ENCODE measurements at regions not wholly inside any gene's neighbourhood (a gene's known extent, or its start where the extent isn't known, plus 50 kb on each side); places are given as distances from the start of the nearest gene placed in this dataset.

DNA sequence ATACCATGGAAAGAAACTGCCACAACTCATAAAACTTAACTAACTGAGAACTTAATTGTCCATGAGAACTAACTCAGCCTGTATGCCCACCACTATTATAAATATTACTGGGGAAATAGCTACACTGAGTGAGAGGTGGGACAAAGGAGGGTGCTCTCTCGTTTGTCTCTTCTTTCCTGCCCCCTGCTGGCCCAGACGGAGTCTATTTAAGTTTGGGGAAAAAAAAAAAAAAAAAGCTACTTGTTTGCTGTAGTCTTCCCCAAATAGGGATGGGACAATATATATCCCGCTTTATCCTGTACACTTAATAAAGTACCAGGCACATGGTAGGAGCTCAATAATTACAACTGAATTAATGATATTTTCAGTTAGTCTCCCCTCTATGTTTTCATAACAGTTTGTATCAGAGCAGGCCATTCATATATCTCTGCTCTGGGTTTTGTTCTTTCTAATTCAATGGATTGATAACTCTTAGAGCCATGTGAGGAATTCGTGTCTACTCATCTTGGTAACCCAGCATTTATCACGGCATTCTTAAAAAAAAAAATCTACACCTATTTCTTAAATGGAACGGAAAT, 647.6 kb upstream of the PKDCC start:
- 45 to 57% (median 53%) methylated on average over 6 of the region's 6 CpGs for WGBS, 5 donors
- Histone ChIP-seq H3K36me3 (no peaks in the 10 kb centered on the region), H3K27ac (no peak overlapping the region), H3K4me3 (no peak overlapping the region), H3K9me3 (peaks cover 0 to 14% (median 8%) of the 10 kb centered on the region in 8 donors), H3K4me1 (no peaks in the 10 kb centered on the region), H3K27me3 (replicated peaks in 1 of 7) (no peaks in the 10 kb centered on the region)
- DNase-seq, result no peak
- TF ChIP-seq, protein P1, sequence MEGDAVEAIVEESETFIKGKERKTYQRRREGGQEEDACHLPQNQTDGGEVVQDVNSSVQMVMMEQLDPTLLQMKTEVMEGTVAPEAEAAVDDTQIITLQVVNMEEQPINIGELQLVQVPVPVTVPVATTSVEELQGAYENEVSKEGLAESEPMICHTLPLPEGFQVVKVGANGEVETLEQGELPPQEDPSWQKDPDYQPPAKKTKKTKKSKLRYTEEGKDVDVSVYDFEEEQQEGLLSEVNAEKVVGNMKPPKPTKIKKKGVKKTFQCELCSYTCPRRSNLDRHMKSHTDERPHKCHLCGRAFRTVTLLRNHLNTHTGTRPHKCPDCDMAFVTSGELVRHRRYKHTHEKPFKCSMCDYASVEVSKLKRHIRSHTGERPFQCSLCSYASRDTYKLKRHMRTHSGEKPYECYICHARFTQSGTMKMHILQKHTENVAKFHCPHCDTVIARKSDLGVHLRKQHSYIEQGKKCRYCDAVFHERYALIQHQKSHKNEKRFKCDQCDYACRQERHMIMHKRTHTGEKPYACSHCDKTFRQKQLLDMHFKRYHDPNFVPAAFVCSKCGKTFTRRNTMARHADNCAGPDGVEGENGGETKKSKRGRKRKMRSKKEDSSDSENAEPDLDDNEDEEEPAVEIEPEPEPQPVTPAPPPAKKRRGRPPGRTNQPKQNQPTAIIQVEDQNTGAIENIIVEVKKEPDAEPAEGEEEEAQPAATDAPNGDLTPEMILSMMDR (IDR thresholded peaks at IDR 0.05 in 8 of 11, conservative IDR thresholded peaks at IDR 0.05 in 3 of 11), result no peak
- TF ChIP-seq POLR2AphosphoS5 (IDR thresholded peaks at IDR 0.05) (no peak), POLR2A (IDR thresholded peaks at IDR 0.05) (no peak)
- intact Hi-C loops (cut with DNase I; ENCODE audit: low total_unique reads), result no loop called here

DNA sequence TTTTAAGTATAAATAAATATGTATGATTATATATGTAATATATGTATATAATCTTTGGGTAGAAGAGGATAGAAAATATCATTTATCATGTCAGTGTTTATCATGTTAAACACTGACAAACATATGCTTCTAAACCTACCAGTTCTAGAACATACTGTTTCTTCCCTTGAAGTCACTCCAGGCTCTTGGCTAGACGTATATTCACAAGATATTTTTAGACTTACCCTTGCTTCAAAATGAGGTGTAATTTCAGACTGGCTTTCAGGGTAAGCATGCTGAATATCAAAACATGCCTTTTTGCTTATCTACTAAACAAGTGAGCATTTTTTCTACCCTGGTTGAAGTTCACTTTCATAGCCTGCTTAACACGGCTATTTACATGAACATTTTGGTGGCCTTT, 642.4 kb upstream of the PKDCC start:
- intact Hi-C loops (cut with DNase I; ENCODE audit: low total_unique reads), result no loop called here
- 77 to 92% (median 82%) methylated on average over 2 of the region's 2 CpGs for WGBS, 5 donors
- Histone ChIP-seq H3K9me3 (no peaks in the 10 kb centered on the region), H3K36me3 (no peaks in the 10 kb centered on the region), H3K27ac (no peak overlapping the region), H3K27me3 (replicated peaks in 1 of 7) (no peaks in the 10 kb centered on the region), H3K4me3 (no peak overlapping the region), H3K4me1 (no peaks in the 10 kb centered on the region)
- TF ChIP-seq, protein P1 (IDR thresholded peaks at IDR 0.05 in 8 of 11, conservative IDR thresholded peaks at IDR 0.05 in 3 of 11), result no peak
- TF ChIP-seq POLR2A (IDR thresholded peaks at IDR 0.05) (no peak), POLR2AphosphoS5 (IDR thresholded peaks at IDR 0.05) (no peak)
- DNase-seq, result no peak

DNA sequence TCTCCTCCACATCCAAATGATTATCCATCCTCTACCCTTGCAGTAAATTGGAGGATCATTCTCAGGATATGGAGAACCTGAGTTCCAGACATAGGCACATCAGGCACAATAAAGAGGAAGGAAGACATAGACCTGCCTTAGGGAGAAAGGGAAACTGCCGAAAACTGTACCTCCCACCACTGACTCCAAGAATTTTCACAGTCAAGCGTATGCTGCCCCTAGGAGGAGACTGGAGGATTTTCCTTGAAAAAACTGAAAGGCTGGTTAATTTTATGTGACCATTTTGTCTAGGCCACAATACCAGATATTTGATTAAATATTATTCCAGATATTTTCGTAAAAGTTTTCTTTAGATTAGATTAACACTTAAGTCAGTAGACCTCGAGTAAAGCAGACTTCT, 638.5 kb upstream of the PKDCC start:
- no peak for DNase-seq
- 63 to 86% (median 74%) methylated on average over 4 of the region's 4 CpGs for WGBS, 5 donors
- Histone ChIP-seq H3K4me1 (no peaks in the 10 kb centered on the region), H3K9me3 (no peaks in the 10 kb centered on the region), H3K36me3 (no peaks in the 10 kb centered on the region), H3K4me3 (no peak overlapping the region), H3K27ac (no peak overlapping the region), H3K27me3 (replicated peaks in 1 of 7) (no peaks in the 10 kb centered on the region)
- TF ChIP-seq POLR2A (IDR thresholded peaks at IDR 0.05) (no peak), POLR2AphosphoS5 (IDR thresholded peaks at IDR 0.05) (no peak)
- TF ChIP-seq, protein P1 (IDR thresholded peaks at IDR 0.05 in 8 of 11, conservative IDR thresholded peaks at IDR 0.05 in 3 of 11), result no peak
- intact Hi-C loops (cut with DNase I; ENCODE audit: low total_unique reads), result no loop called here

DNA sequence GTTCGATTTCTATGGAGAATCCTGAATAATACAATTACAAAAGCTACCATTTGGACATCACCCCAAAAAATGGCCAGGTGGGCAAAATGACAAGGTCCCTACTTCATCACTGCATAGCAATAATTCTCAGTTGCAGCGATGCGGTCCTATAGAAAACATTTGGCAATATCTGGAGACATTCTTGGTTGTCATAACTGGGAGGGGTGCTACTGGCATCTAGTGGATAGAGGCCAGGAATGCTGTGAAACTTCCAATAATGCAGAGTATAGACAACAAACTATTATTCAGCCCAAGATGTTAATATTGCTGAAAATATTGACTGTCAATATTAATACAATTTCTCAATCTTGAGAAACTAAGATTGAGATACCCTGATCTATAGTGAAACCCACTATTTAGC, 637.8 kb upstream of the PKDCC start:
- TF ChIP-seq POLR2AphosphoS5 (IDR thresholded peaks at IDR 0.05) (no peak), POLR2A (IDR thresholded peaks at IDR 0.05) (no peak)
- TF ChIP-seq, protein P1 (IDR thresholded peaks at IDR 0.05 in 8 of 11, conservative IDR thresholded peaks at IDR 0.05 in 3 of 11), result no peak
- DNase-seq, result no peak
- H3K36me3 ChIP-seq, result no peaks in the 10 kb centered on the region
- intact Hi-C loops (cut with DNase I; ENCODE audit: low total_unique reads), result no loop called here
- no peak overlapping the region for H3K27ac ChIP-seq
- no peaks in the 10 kb centered on the region for H3K4me1 ChIP-seq
- no peaks in the 10 kb centered on the region for H3K9me3 ChIP-seq
- no peak overlapping the region for H3K4me3 ChIP-seq
- 82 to 94% (median 84%) methylated on average over 3 of the region's 3 CpGs for WGBS, 5 donors
- no peaks in the 10 kb centered on the region for H3K27me3 ChIP-seq (replicated peaks in 1 of 7)
